LNCaP clone FGC (cell line): ENCODE measurements at regions not wholly inside any gene's neighbourhood (a gene's known extent, or its start where the extent isn't known, plus 50 kb on each side); places are given as distances from the start of the nearest gene placed in this dataset.

Experiments used
- DNase-seq: peaks from one replicate; pipeline ENCODE4 v3.0.0-alpha.2; 2011; ENCODE audit warnings: low read depth
- H3K4me3 ChIP-seq: 2 replicates; pipeline ENCODE4 v1.5.1; 2011; ENCODE audit warnings: mild to moderate bottlenecking, low read depth, low read length, control low read depth
- TF ChIP-seq, protein P1 (sequence below): IDR thresholded peaks from 2 replicates; pipeline ENCODE4 v1.5.1; 2012; ENCODE audit warnings: mild to moderate bottlenecking; ENCODE audit not compliant: control insufficient read depth, insufficient read depth; ENCODE audit errors: extremely low read depth

DNA sequence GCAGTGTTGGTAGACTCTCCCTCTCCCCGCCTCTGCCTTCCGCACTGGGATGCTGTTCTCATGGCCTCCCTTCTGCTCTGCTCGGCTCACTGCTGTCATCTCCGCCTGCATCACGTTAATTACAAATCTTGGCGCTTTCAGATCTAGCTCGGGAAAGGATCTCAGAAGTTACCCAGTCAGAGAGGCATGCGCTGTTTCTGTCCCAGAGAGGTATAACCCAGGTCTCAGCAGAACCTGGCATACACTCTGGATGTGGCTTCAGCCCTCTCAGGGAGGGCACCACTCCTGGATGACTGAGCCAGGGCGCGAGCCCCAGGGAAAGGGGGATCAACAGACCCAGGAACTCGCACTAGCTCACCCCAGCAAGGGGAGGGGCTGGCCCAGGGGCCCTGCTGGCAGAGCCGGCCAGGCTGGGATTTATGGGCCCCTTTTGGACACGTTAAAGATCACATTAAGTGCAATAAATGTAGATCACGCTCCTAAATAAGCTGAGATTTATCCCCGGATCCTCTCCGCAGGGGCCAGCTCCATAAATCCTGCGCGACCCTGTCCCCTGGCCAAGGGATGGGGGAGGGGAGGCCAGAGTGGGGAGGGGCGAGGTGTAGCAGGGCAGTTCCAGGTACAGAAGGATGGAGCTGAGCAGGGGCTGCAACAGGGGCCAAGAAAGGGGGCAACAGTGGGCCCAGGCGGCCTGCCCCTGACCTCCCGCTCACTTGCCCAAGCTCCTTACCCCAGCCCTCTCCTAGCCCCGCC, 101.3 kb upstream of the ZBTB40 start:
- no peak overlapping the region for H3K4me3 ChIP-seq
- TF ChIP-seq, protein P1, sequence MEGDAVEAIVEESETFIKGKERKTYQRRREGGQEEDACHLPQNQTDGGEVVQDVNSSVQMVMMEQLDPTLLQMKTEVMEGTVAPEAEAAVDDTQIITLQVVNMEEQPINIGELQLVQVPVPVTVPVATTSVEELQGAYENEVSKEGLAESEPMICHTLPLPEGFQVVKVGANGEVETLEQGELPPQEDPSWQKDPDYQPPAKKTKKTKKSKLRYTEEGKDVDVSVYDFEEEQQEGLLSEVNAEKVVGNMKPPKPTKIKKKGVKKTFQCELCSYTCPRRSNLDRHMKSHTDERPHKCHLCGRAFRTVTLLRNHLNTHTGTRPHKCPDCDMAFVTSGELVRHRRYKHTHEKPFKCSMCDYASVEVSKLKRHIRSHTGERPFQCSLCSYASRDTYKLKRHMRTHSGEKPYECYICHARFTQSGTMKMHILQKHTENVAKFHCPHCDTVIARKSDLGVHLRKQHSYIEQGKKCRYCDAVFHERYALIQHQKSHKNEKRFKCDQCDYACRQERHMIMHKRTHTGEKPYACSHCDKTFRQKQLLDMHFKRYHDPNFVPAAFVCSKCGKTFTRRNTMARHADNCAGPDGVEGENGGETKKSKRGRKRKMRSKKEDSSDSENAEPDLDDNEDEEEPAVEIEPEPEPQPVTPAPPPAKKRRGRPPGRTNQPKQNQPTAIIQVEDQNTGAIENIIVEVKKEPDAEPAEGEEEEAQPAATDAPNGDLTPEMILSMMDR, result no peak
- DNase-seq, result no peak

DNA sequence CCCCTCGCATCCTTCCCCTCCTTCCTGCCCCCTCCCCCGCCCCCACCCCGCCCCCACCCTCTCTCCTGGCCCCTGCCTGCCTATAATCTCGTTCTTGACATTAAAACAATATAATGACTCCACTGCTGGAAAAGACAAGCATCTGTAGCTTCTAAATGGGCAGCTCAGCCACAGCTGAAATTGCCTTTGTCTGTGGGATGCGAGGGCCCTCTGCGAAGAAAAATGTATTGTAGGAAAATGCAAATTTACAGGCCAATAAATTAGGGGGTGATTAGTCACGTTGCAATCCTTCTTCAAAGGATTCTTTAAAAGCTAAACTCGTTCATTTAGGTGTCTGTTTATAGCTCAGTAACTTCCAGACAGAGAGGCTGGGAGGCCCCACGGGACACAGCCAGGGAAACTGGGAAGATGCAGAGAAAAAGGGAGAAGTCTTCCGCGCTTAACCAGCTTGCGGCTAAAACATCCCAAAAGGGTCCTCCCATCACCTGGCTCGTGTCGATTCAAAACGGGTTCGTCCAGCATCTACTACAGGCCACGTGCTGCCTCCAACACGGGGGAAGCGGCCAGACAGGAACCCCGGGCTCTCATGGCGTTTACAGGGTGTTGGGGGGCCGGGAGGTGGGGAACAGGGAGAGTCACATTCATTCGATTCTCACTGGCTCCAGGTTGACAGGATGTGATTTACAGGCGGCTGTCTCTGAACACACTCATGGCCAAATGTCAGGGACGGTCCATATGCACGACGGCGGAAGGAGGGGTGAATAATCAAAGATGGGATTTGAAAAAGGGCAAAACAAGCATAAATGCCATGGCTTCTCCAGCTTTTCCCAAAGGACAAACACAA, 100.5 kb upstream of the ZBTB40 start:
- H3K4me3 ChIP-seq, result no peak overlapping the region
- DNase-seq, result no peak
- TF ChIP-seq, protein P1, result no peak

GRCh38 chr1:22351768-22352080, 99.9 kb upstream of the ZBTB40 start:
- TF ChIP-seq, protein P1, result no peak
- no peak overlapping the region for H3K4me3 ChIP-seq
- no peak for DNase-seq

GRCh38 chr1:22352355-22352754, 99.3 kb upstream of the ZBTB40 start:
- H3K4me3 ChIP-seq, result no peak overlapping the region
- TF ChIP-seq, protein P1, result no peak
- no peak for DNase-seq

DNA sequence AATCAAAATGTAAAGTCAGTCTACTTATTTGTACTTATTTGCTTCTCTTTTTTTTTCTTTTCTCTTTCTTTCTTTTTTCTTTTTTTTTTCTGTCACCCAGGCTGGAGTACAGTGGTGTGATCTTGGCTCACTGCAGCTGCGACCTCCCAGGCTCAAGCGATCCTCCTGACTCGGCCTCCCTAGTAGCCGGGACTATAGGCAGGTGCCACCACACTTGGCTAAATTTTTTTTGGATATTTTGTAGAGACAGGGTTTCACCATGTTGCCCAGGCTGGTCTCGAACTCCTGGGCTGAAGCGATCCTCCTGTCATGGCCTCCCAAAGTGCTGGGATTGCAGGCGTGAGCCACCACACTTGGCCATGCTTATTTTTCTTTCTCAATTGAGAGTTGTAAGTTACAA, 98.8 kb upstream of the ZBTB40 start:
- no peak overlapping the region for H3K4me3 ChIP-seq
- TF ChIP-seq, protein P1, result no peak
- no peak for DNase-seq

DNA sequence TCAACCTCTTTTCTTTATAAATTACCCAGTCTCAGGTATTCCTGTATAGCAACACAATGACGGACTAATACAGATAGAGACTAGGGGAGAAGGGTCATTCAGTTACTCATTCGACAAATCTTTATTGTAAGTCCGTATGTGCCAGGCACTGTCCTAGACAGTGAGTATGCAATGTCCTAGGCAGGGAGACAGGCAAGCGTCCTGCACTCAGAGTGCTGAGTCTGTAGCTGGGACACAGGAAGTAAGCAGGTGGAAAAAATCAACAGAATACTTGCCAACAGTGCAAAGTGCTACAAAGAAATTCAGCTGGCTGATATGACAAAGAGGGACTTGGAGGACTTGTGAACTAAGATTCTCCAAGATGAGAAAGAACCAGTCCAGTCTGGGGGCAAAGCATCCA, 92.2 kb upstream of the ZBTB40 start:
- no peak overlapping the region for H3K4me3 ChIP-seq
- DNase-seq, result no peak
- TF ChIP-seq, protein P1, result no peak
